GM21619 (cell line): ENCODE measurements at regions not wholly inside any gene's neighbourhood (a gene's known extent, or its start where the extent isn't known, plus 50 kb on each side); places are given as distances from the start of the nearest gene placed in this dataset.

ENCODE experiments used
- ATAC-seq: cut with Tn5 transposase; IDR thresholded peaks from one replicate; pipeline ENCODE4 v1.9.1; 2021; ENCODE audit not compliant: unreplicated experiment

GRCh38 chr3:168895419-168895818 is 768.1 kb downstream of the MECOM start:
- no peak for ATAC-seq

DNA sequence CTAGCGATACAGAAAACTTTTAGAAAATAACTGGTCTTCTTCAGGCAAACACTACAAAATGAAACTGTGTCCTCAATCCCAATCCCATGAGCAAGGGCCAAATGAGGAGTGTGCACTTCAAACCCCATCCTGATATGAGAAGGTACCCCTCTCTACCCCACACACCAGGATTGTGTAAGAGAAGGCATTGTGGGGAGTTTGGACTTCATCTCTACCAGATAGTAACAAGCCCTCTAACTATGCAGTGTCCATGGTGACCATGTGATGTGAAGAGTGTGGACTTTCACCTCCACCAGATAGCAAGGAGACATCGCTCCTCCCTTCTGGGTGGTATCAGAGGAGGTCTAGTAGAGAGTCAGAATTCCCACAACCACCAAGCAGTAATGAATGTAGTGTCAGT is 769.3 kb downstream of the MECOM start:
- no peak for ATAC-seq

DNA sequence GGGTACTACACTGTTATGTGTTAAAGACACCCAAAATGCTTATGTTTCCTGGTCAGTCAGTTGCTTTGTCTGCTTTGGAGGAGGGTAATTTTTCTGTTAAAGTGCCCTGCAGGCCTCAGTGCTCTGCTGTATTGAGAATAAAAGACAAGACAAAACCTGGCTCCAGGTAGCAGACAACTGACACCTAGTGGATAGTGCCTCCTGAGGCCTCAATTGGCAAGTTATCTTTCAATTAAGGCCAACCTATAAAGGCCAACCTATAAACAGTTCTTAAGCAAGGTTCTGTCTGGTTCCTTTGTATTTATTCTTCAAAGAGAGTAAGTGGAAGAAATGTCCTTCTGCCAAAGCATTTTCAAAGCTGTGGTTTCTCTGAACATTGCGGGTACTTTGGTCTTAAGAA is 773.8 kb downstream of the MECOM start:
- no peak for ATAC-seq

DNA sequence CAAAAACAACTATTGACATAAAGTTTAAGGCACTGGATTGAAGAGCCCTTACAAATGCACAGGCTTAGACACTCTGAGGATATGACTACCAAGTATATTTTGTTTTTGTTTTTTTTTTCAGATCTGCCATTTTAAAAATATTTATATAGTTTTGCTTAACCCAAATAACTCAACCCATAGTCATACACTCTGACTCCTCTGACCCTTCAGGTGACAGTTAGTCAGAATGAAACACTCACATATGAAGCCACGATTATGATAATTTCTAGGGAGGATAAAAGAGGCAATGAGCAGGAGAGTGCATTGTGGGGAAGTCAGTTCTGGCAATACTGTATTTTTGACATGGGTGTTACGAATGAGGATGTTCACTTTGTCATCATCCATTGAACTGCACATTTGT is 774.7 kb downstream of the MECOM start:
- no peak for ATAC-seq

GRCh38 chr3:168885028-168885427 is 778.5 kb downstream of the MECOM start:
- no peak for ATAC-seq

GRCh38 chr3:168884353-168884903 is 779.1 kb downstream of the MECOM start:
- ATAC-seq: no peak

DNA sequence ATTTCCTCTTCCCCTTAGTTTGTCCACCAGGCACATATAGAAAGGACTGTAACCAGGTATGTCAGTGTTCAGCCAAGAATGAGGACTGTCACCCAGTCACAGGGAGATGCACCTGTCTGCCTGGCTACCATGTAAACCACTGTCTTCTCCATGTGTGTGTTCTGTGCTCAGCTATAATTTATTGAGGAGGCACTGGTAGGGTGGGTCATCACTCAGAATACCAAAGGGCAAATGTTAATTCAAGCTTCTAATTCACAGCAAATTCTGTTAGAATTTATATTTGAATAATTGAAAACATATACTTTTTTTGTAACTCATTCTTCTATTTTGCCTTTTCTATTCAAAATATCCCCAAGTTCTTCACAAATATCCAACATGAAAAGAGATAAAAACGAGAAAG is 780.4 kb downstream of the MECOM start:
- no peak for ATAC-seq

- no peak for ATAC-seq
Observed at GRCh38 chr3:168881804-168882203, 781.7 kb downstream of the MECOM start.

DNA sequence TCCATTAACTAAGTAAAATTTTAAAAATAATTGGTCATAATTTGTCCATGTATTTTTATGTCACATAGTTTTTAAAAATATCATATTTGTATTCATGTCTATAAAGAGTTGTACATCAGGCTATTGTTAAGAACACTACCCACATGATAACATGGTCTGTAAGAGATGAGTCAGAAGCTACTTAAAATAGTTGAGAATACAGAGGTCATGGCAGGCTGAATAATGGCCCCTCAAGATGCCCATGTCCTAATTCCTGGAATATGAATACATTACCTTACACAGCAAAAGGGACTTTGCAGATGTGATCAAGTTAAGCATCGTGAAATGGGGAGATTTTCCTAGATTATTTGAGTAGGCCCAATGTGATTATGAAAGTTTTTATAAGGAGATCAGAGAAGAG is 782.9 kb upstream of the GOLIM4 start:
- no peak for ATAC-seq

GRCh38 chr3:168877899-168878298 is 782.2 kb upstream of the GOLIM4 start:
- ATAC-seq: no peak

- no peak for ATAC-seq
Observed at GRCh38 chr3:168876346-168877035, 780.8 kb upstream of the GOLIM4 start.

GRCh38 chr3:168872826-168873225 is 777.1 kb upstream of the GOLIM4 start:
- no peak for ATAC-seq

GRCh38 chr3:168870892-168871291 is 775.2 kb upstream of the GOLIM4 start:
- ATAC-seq: no peak

DNA sequence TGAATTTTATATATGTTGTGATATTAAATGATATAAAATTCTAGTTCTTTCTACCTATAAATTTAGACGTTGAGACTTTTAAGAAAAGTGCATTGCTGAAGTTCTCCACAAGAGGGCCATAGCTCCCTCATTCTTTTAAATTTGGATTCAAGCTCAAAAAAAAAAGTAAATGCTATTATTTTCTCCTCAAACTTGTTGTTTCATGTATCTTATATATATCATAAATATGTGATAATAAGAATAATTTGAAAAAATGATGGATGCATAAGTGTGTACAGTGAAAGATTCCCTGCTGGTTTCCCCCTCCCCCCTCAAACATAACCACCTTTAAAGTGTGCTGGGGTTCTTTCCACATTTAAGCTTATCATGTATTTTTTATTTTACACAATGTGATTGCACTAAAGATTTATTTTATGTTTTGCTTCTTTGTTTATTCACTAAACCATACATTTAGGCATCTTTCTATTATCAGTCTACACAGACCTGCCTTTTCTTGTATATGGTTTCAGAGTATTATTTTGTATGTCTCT is 769.4 kb upstream of the GOLIM4 start:
- ATAC-seq: no peak

DNA sequence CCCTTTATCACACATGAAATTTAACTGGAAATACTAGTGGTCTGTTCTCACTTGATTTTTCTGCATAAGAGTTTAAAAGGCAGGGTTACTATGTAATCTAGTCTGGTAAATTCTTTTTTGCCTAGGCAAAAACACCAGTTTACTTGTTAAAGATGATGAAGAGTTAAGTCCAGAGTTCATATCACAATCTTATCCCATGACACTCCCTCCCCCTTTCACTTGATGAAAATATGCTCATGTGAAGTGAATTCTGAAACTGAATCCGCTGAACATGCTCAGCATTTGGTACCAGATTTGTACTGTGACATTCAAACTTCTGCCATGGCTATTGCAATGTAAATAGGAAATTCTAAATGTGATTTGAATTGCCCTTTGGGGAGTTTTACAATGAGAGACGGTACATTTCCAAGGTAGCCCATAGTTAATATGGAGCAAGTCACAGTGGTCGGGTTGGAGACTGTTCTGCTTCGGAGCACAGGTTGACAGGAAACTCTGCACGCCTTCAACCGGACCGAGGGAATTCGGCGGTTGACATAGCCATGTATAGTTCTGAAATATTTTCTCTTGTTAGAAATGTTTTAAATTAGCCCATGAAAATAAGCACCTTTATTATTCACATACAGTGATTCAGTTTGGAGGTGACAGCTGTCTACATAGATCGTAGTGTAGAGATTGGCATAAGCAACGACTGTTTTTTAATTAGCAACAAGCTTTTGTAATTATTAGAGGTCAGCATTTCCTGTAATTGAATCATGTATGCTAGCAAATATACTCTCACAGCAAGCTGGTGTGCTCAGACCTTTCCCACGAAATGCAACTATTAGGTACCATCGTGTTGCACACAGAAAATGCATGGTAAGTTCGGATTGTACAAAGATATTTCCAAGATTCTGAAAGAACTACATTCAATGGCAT is 768.6 kb upstream of the GOLIM4 start:
- no peak for ATAC-seq

DNA sequence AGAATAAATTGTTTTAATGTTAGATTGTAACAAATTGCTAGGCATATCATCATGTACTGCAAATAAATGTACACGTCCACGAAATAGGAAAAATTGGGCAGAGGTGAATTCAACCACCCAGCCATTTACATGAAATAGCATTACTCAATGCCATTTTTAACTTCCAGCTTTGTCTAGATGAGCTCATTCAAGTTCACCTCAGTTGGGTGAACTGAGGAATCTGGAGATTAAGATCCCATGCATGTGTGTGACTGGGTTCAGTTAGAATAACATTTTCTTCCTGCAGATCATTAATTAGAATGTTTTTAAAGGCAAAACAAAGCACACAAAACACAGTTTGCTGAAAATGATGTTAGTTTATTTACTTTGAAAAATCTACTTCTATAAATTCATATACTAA is 767.8 kb upstream of the GOLIM4 start:
- ATAC-seq: no peak

- no peak for ATAC-seq
Observed at GRCh38 chr3:168862466-168862865, 766.7 kb upstream of the GOLIM4 start.

DNA sequence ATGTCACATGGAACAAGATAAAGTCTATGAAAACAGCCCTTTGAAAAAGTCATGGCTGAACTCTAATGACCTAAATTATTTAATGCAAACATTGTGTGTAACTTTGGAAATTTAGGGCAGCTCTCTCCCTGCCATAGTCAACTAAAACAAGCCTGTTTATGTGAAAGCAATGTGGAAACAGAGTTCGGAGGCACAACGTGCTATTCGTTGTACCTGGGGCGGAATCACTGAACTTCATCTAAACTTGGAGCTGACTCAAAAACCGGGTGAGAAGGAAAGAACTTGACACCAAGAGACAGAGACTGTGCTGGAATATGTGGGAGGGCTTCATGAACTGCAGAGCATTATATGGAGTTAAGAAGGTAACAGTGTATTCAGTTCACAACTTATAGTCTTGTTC is 764.9 kb upstream of the GOLIM4 start:
- no peak for ATAC-seq

GRCh38 chr3:168860028-168860427 is 764.3 kb upstream of the GOLIM4 start:
- ATAC-seq: no peak

GRCh38 chr3:168859574-168859973 is 763.9 kb upstream of the GOLIM4 start:
- no peak for ATAC-seq

GRCh38 chr3:168859143-168859542 is 763.4 kb upstream of the GOLIM4 start:
- no peak for ATAC-seq

- ATAC-seq: no peak
Observed at GRCh38 chr3:168858327-168858726, 762.6 kb upstream of the GOLIM4 start.
